IMR-90 (cell line): ENCODE measurements at regions not wholly inside any gene's neighbourhood (a gene's known extent, or its start where the extent isn't known, plus 50 kb on each side); places are given as distances from the start of the nearest gene placed in this dataset.

ENCODE experiments used
- ATAC-seq: fragments of 200-7000 bp; cut with Tn5 transposase; 2 replicates; pipeline ENCODE4 v1.9.1; 2020; ENCODE audit warnings: low read depth, mild to moderate bottlenecking, moderate library complexity
- BruUV-seq: library from RNA; stranded (reverse); fragments of 400-500 nt; replicated peaks from 2 replicates; lab custom pipeline; 2021; lab: Mats Ljungman, UMichigan
- CTCF ChIA-PET: fragments of 300-600 bp; formaldehyde crosslinking; extraction: SDS; loops from one replicate; lab custom pipeline; 2021; ENCODE audit warnings: antibody characterized with exemption; lab: Yijun Ruan, JAX
- POLR2A ChIA-PET: fragments of 300-600 bp; sonication (Branson Sonifier 250); formaldehyde crosslinking; loops from one replicate; lab custom pipeline; 2022; ENCODE audit warnings: antibody characterized with exemption; ENCODE audit not compliant: unreplicated experiment; lab: Charles Lee
- DNase-seq: peaks from one replicate; pipeline ENCODE4 v3.0.0; 2013
- H2AFZ ChIP-seq: replicated peaks from 2 replicates; pipeline ENCODE3; 2013; ENCODE audit warnings: low read length, mild to moderate bottlenecking; ENCODE audit not compliant: poor library complexity
- H2AK5ac ChIP-seq: 2 replicates; pipeline ENCODE4 v1.6.1; 2013; ENCODE audit warnings: low read depth, low read length, inconsistent platforms
- H2AK9ac ChIP-seq: replicated peaks from 2 replicates; pipeline ENCODE3; 2013; ENCODE audit warnings: mild to moderate bottlenecking, low read depth, low read length, moderate library complexity; ENCODE audit not compliant: poor library complexity
- H2BK120ac ChIP-seq: 2 replicates; pipeline ENCODE4 v1.6.1; 2013; ENCODE audit warnings: low read depth, low read length, inconsistent platforms
- H2BK15ac ChIP-seq: 3 replicates; pipeline ENCODE4 v1.6.1; 2013; ENCODE audit warnings: low read depth, low read length, inconsistent platforms
- H2BK20ac ChIP-seq: 2 replicates; pipeline ENCODE4 v1.6.1; 2013; ENCODE audit warnings: low read depth, mild to moderate bottlenecking, inconsistent platforms, low read length, moderate library complexity
- H2BK5ac ChIP-seq: 2 replicates; pipeline ENCODE4 v1.6.1; 2013; ENCODE audit warnings: mild to moderate bottlenecking, low read depth, low read length, inconsistent platforms; ENCODE audit not compliant: poor library complexity, severe bottlenecking
- H3K14ac ChIP-seq: replicated peaks from 2 replicates; pipeline ENCODE4 v1.6.1; 2013; ENCODE audit warnings: low read depth, low read length, inconsistent platforms
- H3K18ac ChIP-seq: 2 replicates; pipeline ENCODE4 v1.6.1; 2013; ENCODE audit warnings: low read depth, low read length, control low read depth
- H3K23ac ChIP-seq: 2 replicates; pipeline ENCODE4 v1.6.1; 2013; ENCODE audit warnings: low read depth, low read length, inconsistent platforms
- H3K27ac ChIP-seq: 2 replicates; pipeline ENCODE4 v1.5.1; 2013; ENCODE audit warnings: mild to moderate bottlenecking, control low read depth, low read length; ENCODE audit not compliant: insufficient read depth
- H3K27me3 ChIP-seq: 2 replicates; pipeline ENCODE4 v1.6.1; 2013; ENCODE audit warnings: low read length; ENCODE audit not compliant: control insufficient read depth, insufficient read depth
- H3K36me3 ChIP-seq: 2 replicates; pipeline ENCODE4 v1.6.1; 2013; ENCODE audit warnings: low read length, mixed read lengths; ENCODE audit not compliant: control insufficient read depth, insufficient read depth
- H3K4ac ChIP-seq: 2 replicates; pipeline ENCODE4 v1.6.1; 2013; ENCODE audit warnings: low read depth, low read length, inconsistent platforms
- H3K4me1 ChIP-seq: 2 replicates; pipeline ENCODE4 v1.6.1; 2013; ENCODE audit warnings: low read length, mixed read lengths; ENCODE audit not compliant: control insufficient read depth, insufficient read depth
- H3K4me2 ChIP-seq: 2 replicates; pipeline ENCODE4 v1.6.1; 2013; ENCODE audit warnings: low read depth, mild to moderate bottlenecking, control low read depth, low read length, moderate library complexity
- H3K4me3 ChIP-seq: 2 replicates; pipeline ENCODE4 v1.5.1; 2013; ENCODE audit warnings: low read depth, mild to moderate bottlenecking, control low read depth, low read length, moderate library complexity; ENCODE audit not compliant: insufficient read depth
- H3K56ac ChIP-seq: 2 replicates; pipeline ENCODE4 v1.6.1; 2013; ENCODE audit warnings: low read length, inconsistent platforms; ENCODE audit not compliant: insufficient read depth; ENCODE audit errors: extremely low read depth
- H3K79me1 ChIP-seq, 2 experiments: 2 replicates each; pipeline ENCODE4 v1.6.1; 2013; ENCODE audit warnings: low read length in 2 of 2, inconsistent platforms in 1 of 2, low read depth in 1 of 2
- H3K9ac ChIP-seq: 2 replicates; pipeline ENCODE4 v1.6.1; 2013; ENCODE audit warnings: low read depth, low read length, control low read depth
- H3K9me1 ChIP-seq: 2 replicates; pipeline ENCODE4 v1.6.1; 2013; ENCODE audit warnings: low read length, inconsistent platforms; ENCODE audit not compliant: insufficient read depth
- H3K9me3 ChIP-seq: 2 replicates; pipeline ENCODE4 v1.6.1; 2013; ENCODE audit warnings: low read length; ENCODE audit not compliant: control insufficient read depth, insufficient read depth
- H4K20me1 ChIP-seq: 2 replicates; pipeline ENCODE4 v1.6.1; 2013; ENCODE audit warnings: low read length, inconsistent platforms; ENCODE audit not compliant: insufficient read depth
- H4K5ac ChIP-seq: 2 replicates; pipeline ENCODE4 v1.6.1; 2013; ENCODE audit warnings: mild to moderate bottlenecking, low read depth, low read length, control low read depth
- H4K8ac ChIP-seq, 2 experiments: 2 replicates each; pipeline ENCODE4 v1.6.1; 2013; ENCODE audit warnings: low read depth in 2 of 2, low read length in 2 of 2, control low read depth in 1 of 2, inconsistent platforms in 1 of 2
- H4K91ac ChIP-seq: 2 replicates; pipeline ENCODE4 v1.6.1; 2013; ENCODE audit warnings: low read depth, low read length, inconsistent platforms; ENCODE audit not compliant: insufficient read depth
- CEBPB ChIP-seq: IDR thresholded peaks from 2 replicates; pipeline ENCODE4 v1.6.1; 2012; ENCODE audit warnings: low read depth, low read length, improper control_type of control experiment
- WGBS, 2 experiments: methylation state at CpG; one replicate each; pipeline versions ENCODE4 v1.1.5 to v1.1.7; 2013; ENCODE audit warnings: missing lambda C conversion rate in 2 of 2; ENCODE audit not compliant: insufficient read length in 1 of 2; ENCODE audit errors: extremely low coverage in 2 of 2; 5-methylcytosine and 5-hydroxymethylcytosine counted together
- dilution Hi-C: fragments of 300-500 bp; cut with HindIII; formaldehyde crosslinking; loops from one replicate; pipeline ENCODE4 v1.14.3; 2018; ENCODE audit warnings: low sequenced_read_pairs; ENCODE audit not compliant: unreplicated experiment
- in situ Hi-C: fragments of 300-500 bp; cut with MboI; formaldehyde crosslinking; loops from 3 replicates; pipeline ENCODE4 v1.14.3; 2019; ENCODE audit warnings: low sequenced_read_pairs, inconsistent platforms, mixed read lengths
- intact Hi-C: fragments of 100-400 bp; cut with micrococcal nuclease; formaldehyde crosslinking; loops from 2 replicates; pipeline ENCODE4 v1.10.0; 2022

DNA sequence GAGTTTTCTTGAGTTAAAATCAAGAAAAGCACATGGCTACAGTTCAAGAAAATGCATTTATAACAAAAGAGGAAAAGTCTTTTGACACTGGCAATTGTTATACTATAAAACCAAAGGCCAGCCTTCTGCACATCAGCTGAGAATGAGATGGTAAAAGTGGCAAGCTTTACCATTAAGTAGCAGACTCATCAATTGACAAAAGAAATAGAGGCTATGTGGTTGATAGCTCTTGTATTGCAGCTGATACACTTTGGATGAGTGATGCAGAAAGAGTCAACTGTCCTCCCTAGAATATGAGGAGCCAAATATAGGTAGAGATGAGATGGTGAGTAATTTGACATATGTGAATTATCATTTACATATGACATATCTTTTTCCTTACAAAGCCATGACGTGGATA lies 1100.9 kb upstream of the CDH6 start:
- H4K20me1 ChIP-seq = no peaks in the 10 kb centered on the region
- no peak overlapping the region for H3K4me2 ChIP-seq
- ATAC-seq = no peak
- CTCF ChIA-PET = interaction anchor here (0.8 kb wide), 1 partner anchor 52 kb away, joined by 3 read pairs; no protein-coding TSS in a partner anchor
- no peaks in the 10 kb centered on the region for H3K4me1 ChIP-seq
- no peak for DNase-seq
- no peak overlapping the region for H4K8ac ChIP-seq
- H2AK9ac ChIP-seq = no peak overlapping the region
- H3K9me3 ChIP-seq = no peaks in the 10 kb centered on the region
- no peak overlapping the region for H4K91ac ChIP-seq
- H3K23ac ChIP-seq = no peak overlapping the region
- BruUV-seq = no TSS peak
- dilution Hi-C loops (no loop called here), intact Hi-C loops (no loop called here), in situ Hi-C loops (no loop called here)
- no CpG with 5 or more reads among the region's 1 CpG for WGBS, 2 experiments
- no peak overlapping the region for H2AFZ ChIP-seq
- H3K4ac ChIP-seq = no peak overlapping the region
- no peak overlapping the region for H2BK120ac ChIP-seq
- no peak overlapping the region for H2BK15ac ChIP-seq
- no peak overlapping the region for H2BK5ac ChIP-seq
- TF ChIP-seq CEBPB = no peak
- no peak overlapping the region for H4K5ac ChIP-seq
- H3K4me3 ChIP-seq = no peak overlapping the region
- no peak overlapping the region for H3K14ac ChIP-seq
- H2AK5ac ChIP-seq = no peak overlapping the region
- no peak overlapping the region for H2BK20ac ChIP-seq
- H3K9me1 ChIP-seq = no peaks in the 10 kb centered on the region
- H3K79me1 ChIP-seq = no peaks in the 10 kb centered on the region
- no peak overlapping the region for H3K9ac ChIP-seq
- POLR2A ChIA-PET = no interaction called here
- no peak overlapping the region for H3K56ac ChIP-seq
- no peaks in the 10 kb centered on the region for H3K27me3 ChIP-seq
- H3K18ac ChIP-seq = no peak overlapping the region
- no peaks in the 10 kb centered on the region for H3K36me3 ChIP-seq
- H3K27ac ChIP-seq = no peak overlapping the region
